Colonic mucosa (tissue), 4 donors: ENCODE measurements at regions not wholly inside any gene's neighbourhood (a gene's known extent, or its start where the extent isn't known, plus 50 kb on each side); places are given as distances from the start of the nearest gene placed in this dataset.

Source experiments
- DNase-seq: peaks from one replicate; pipeline ENCODE4 v3.0.0-alpha.2; 2020
- H3K27ac ChIP-seq: fragments of 200-600 bp; one replicate; pipeline ENCODE4 v1.8.0; 2021
- H3K27me3 ChIP-seq: fragments of 200-600 bp; one replicate; pipeline ENCODE4 v1.8.0; 2021
- H3K36me3 ChIP-seq: fragments of 200-600 bp; one replicate; pipeline ENCODE4 v1.8.0; 2021
- H3K4me1 ChIP-seq: fragments of 200-600 bp; one replicate; pipeline ENCODE4 v1.8.0; 2021; ENCODE audit warnings: mild to moderate bottlenecking
- H3K4me3 ChIP-seq: fragments of 200-600 bp; one replicate; pipeline ENCODE4 v1.8.0; 2021
- H3K9ac ChIP-seq, 2 donors: one replicate each; pipeline ENCODE4 v1.7.0; 2013; ENCODE audit warnings: control low read depth in 2 of 2, low read depth in 2 of 2, low read length in 2 of 2
- H3K9me3 ChIP-seq: fragments of 200-600 bp; one replicate; pipeline ENCODE4 v1.8.0; 2021
- CTCF ChIP-seq: fragments of 200-600 bp; IDR thresholded peaks from one replicate; pipeline ENCODE4 v1.8.0; 2022; ENCODE audit warnings: antibody characterized with exemption, mild to moderate bottlenecking
- intact Hi-C: fragments of 100-400 bp; cut with DNase I; formaldehyde crosslinking; loops from one replicate; pipeline ENCODE4 v1.14.1; 2022
- donor health status: healthy.
- donor health status: DM: no; HTN: no; CAD: no.
- donor health status: DM: no; HTN: no; CAD: no.

- Histone ChIP-seq H3K27ac (no peak overlapping the region), H3K4me1 (no peaks in the 10 kb centered on the region), H3K36me3 (no peaks in the 10 kb centered on the region), H3K9ac (no peak overlapping the region), H3K27me3 (no peaks in the 10 kb centered on the region), H3K9me3 (no peaks in the 10 kb centered on the region), H3K4me3 (no peak overlapping the region)
- DNase-seq: no peak
- intact Hi-C loops: no loop called here
- TF ChIP-seq CTCF: peak; percentile 34
These were observed 91.6 kb downstream of the TMX3 start for GRCh38 chr18:68623342-68623741.

GRCh38 chr18:68611311-68611710 is 103.6 kb downstream of the TMX3 start:
- intact Hi-C loops: no loop called here
- H3K9me3 ChIP-seq: no peaks in the 10 kb centered on the region
- no peak for TF ChIP-seq CTCF
- no peaks in the 10 kb centered on the region for H3K27me3 ChIP-seq
- DNase-seq: no peak
- H3K9ac ChIP-seq: no peak overlapping the region
- no peaks in the 10 kb centered on the region for H3K4me1 ChIP-seq
- H3K36me3 ChIP-seq: no peaks in the 10 kb centered on the region
- no peak overlapping the region for H3K4me3 ChIP-seq
- no peak overlapping the region for H3K27ac ChIP-seq

GRCh38 chr18:68608851-68609490 is 105.9 kb downstream of the TMX3 start:
- H3K27ac ChIP-seq: no peak overlapping the region
- H3K4me3 ChIP-seq: no peak overlapping the region
- no peaks in the 10 kb centered on the region for H3K4me1 ChIP-seq
- no peak for DNase-seq
- intact Hi-C loops: no loop called here
- H3K9ac ChIP-seq: no peak overlapping the region
- H3K36me3 ChIP-seq: no peaks in the 10 kb centered on the region
- TF ChIP-seq CTCF: no peak
- H3K9me3 ChIP-seq: no peaks in the 10 kb centered on the region
- H3K27me3 ChIP-seq: no peaks in the 10 kb centered on the region

- no peak overlapping the region for H3K4me3 ChIP-seq
- DNase-seq: no peak
- H3K27ac ChIP-seq: no peak overlapping the region
- no peaks in the 10 kb centered on the region for H3K4me1 ChIP-seq
- intact Hi-C loops: no loop called here
- no peaks in the 10 kb centered on the region for H3K36me3 ChIP-seq
- no peak for TF ChIP-seq CTCF
- H3K27me3 ChIP-seq: no peaks in the 10 kb centered on the region
- H3K9me3 ChIP-seq: no peaks in the 10 kb centered on the region
- H3K9ac ChIP-seq: no peak overlapping the region
These were observed 107.1 kb downstream of the TMX3 start for GRCh38 chr18:68607852-68608251.

GRCh38 chr18:68604256-68604655 is 110.7 kb downstream of the TMX3 start:
- Histone ChIP-seq H3K4me3 (no peak overlapping the region), H3K4me1 (no peaks in the 10 kb centered on the region), H3K27me3 (no peaks in the 10 kb centered on the region), H3K9ac (no peak overlapping the region), H3K27ac (no peak overlapping the region), H3K36me3 (no peaks in the 10 kb centered on the region), H3K9me3 (no peaks in the 10 kb centered on the region)
- TF ChIP-seq CTCF: no peak
- intact Hi-C loops: no loop called here
- no peak for DNase-seq
